22Rv1 (cell line): ENCODE measurements at regions not wholly inside any gene's neighbourhood (a gene's known extent, or its start where the extent isn't known, plus 50 kb on each side); places are given as distances from the start of the nearest gene placed in this dataset.

ENCODE experiments used
- ZFX ChIP-seq: fragments of 450-650 bp; IDR thresholded peaks from 2 replicates; pipeline ENCODE4 v1.6.1; 2017; ENCODE audit warnings: antibody characterized with exemption, borderline replicate concordance
- TF ChIP-seq, protein P1 (sequence below): fragments of 450-650 bp; IDR thresholded peaks from 2 replicates; pipeline ENCODE4 v1.5.1; 2017; ENCODE audit warnings: mild to moderate bottlenecking

GRCh38 chr20:51129147-51129776 is 106.4 kb upstream of the KCNG1 start:
- TF ChIP-seq, protein P1, sequence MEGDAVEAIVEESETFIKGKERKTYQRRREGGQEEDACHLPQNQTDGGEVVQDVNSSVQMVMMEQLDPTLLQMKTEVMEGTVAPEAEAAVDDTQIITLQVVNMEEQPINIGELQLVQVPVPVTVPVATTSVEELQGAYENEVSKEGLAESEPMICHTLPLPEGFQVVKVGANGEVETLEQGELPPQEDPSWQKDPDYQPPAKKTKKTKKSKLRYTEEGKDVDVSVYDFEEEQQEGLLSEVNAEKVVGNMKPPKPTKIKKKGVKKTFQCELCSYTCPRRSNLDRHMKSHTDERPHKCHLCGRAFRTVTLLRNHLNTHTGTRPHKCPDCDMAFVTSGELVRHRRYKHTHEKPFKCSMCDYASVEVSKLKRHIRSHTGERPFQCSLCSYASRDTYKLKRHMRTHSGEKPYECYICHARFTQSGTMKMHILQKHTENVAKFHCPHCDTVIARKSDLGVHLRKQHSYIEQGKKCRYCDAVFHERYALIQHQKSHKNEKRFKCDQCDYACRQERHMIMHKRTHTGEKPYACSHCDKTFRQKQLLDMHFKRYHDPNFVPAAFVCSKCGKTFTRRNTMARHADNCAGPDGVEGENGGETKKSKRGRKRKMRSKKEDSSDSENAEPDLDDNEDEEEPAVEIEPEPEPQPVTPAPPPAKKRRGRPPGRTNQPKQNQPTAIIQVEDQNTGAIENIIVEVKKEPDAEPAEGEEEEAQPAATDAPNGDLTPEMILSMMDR = no peak
- no peak for TF ChIP-seq ZFX
